C4-2B (cell line): ENCODE measurements at regions not wholly inside any gene's neighbourhood (a gene's known extent, or its start where the extent isn't known, plus 50 kb on each side); places are given as distances from the start of the nearest gene placed in this dataset.

Source experiments
- H3K27ac ChIP-seq: fragments of 450-650 bp; 2 replicates; pipeline ENCODE4 v1.5.1; 2017
- CTCF ChIP-seq: fragments of 450-650 bp; conservative IDR thresholded peaks from 2 replicates; pipeline ENCODE4 v1.5.1; 2017; ENCODE audit warnings: mild to moderate bottlenecking
- ZFX ChIP-seq: fragments of 450-650 bp; IDR thresholded peaks from 2 replicates; pipeline ENCODE4 v1.6.1; 2017

DNA sequence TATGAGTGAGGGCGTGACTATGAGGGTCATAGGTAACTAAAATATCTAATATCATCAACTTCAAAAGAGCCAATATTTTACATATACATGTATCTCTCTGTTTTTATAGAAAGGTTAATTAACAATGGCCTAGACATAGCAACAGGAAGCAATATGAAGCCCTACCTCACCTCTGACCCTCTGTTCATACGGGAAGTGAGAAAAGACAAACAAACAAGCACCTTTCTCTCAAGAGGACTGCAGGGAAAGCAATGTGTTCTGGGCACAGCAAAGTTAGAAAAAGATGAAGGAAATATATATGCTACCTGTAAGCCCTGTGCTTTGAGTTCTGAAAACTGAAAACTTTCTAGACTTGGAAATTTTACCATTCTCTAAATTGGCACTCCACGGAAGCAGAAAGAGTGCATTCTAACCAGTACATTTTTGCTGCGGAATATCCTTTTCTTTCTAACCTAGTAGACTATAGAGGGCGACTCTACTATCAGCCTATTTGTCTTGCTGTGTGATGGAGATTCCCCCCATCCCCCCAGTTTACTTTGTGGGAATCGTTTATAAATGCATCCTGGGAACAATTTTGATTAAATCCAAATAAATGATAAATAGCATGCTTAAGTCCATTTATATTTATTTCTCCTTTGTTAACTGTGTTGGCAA lies 830.4 kb upstream of the FAT3 start:
- TF ChIP-seq CTCF (no peak), ZFX (no peak)
- no peak overlapping the region for H3K27ac ChIP-seq

GRCh38 chr11:91382946-91383345 lies 841.7 kb upstream of the FAT3 start:
- no peak overlapping the region for H3K27ac ChIP-seq
- TF ChIP-seq ZFX, result no peak
- TF ChIP-seq CTCF, result no peak

GRCh38 chr11:91374794-91375193 lies 849.8 kb upstream of the FAT3 start:
- no peak overlapping the region for H3K27ac ChIP-seq
- TF ChIP-seq CTCF, result no peak
- TF ChIP-seq ZFX, result no peak

DNA sequence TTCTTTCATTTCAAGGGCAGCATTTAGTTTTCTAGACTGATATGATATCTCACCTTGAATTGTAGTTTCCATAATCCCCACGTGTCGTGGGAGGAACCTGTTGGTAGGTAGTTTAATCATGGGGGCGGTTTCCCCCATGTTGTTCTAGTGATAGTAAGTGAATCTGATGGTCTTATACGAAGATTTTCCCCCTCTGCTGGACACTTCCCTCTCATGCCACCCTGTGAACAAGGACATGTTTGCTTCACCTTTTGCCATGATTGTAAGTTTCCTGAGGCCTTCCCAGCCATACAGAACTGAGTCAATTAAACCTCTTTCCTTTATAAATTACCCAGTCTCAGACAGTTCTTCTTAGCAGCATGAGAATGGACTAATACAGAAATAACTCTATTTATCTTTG lies 851.1 kb upstream of the FAT3 start:
- H3K27ac ChIP-seq, result no peak overlapping the region
- TF ChIP-seq ZFX (no peak), CTCF (peak; percentile 21)

GRCh38 chr11:91366816-91367215 lies 857.8 kb upstream of the FAT3 start:
- TF ChIP-seq CTCF, result no peak
- TF ChIP-seq ZFX, result no peak
- H3K27ac ChIP-seq, result no peak overlapping the region

GRCh38 chr11:91365986-91366585 lies 858.5 kb upstream of the FAT3 start:
- H3K27ac ChIP-seq, result no peak overlapping the region

More at GRCh38 chr11:91365986-91366585, 858.5 kb upstream of the FAT3 start:
- TF ChIP-seq CTCF (no peak), ZFX (no peak)
